Heart left ventricle (tissue), 16 donors: ENCODE measurements at regions not wholly inside any gene's neighbourhood (a gene's known extent, or its start where the extent isn't known, plus 50 kb on each side); places are given as distances from the start of the nearest gene placed in this dataset.
"Not testable (repeated sequence)": the region's sequence is repeated elsewhere in the genome, so short reads cannot be mapped to it uniquely, and the experiment has no call there.

Experiments used
- ATAC-seq, 4 donors: fragments of 200-7000 bp; cut with Tn5 transposase; one replicate each; pipeline ENCODE4 v1.9.1; 2020 to 2022; ENCODE audit warnings: moderate library complexity in 4 of 4, mild to moderate bottlenecking in 3 of 4, moderate number of reproducible peaks in 1 of 4
- DNase-seq, 5 donors: peaks; one replicate each; pipeline ENCODE4 v3.0.0-alpha.2; 2020
- H3K27ac ChIP-seq, 12 donors: fragments of 200-600 bp; sonication (generic) in 4 of 12; one replicate each; pipeline versions ENCODE4 v1.5.0 to v1.8.0; 2016 to 2022; ENCODE audit warnings: mild to moderate bottlenecking in 2 of 12
- H3K27me3 ChIP-seq, 9 donors: fragments of 200-600 bp; sonication (generic) in 2 of 9; one replicate each; pipeline versions ENCODE4 v1.5.1 to v1.8.0; 2016 to 2022; ENCODE audit warnings: mild to moderate bottlenecking in 3 of 9
- H3K36me3 ChIP-seq, 9 donors: fragments of 200-600 bp; sonication (generic) in 2 of 9; one replicate each; pipeline versions ENCODE4 v1.5.0 to v1.8.0; 2018 to 2022; ENCODE audit warnings: mild to moderate bottlenecking in 2 of 9
- H3K4me1 ChIP-seq, 12 donors: fragments of 200-600 bp; sonication (generic) in 4 of 12; one replicate each; pipeline versions ENCODE4 v1.5.0 to v1.8.0; 2016 to 2022; ENCODE audit warnings: mild to moderate bottlenecking in 3 of 12
- H3K4me3 ChIP-seq, 12 donors: fragments of 200-600 bp; sonication (generic) in 4 of 12; one replicate each; pipeline versions ENCODE4 v1.5.0 to v1.8.0; 2017 to 2022; ENCODE audit warnings: mild to moderate bottlenecking in 9 of 12, moderate library complexity in 4 of 12
- H3K9me3 ChIP-seq, 12 donors: fragments of 200-600 bp; sonication (generic) in 4 of 12; one replicate each; pipeline versions ENCODE4 v1.5.0 to v1.8.0; 2016 to 2022; ENCODE audit warnings: mild to moderate bottlenecking in 1 of 12
- CTCF ChIP-seq, 12 donors: fragments of 200-600 bp; sonication (generic) in 4 of 12; IDR thresholded peaks; one replicate each; pipeline versions ENCODE4 v1.5.0 to v1.8.0; 2018 to 2022; ENCODE audit warnings: antibody characterized with exemption in 12 of 12, mild to moderate bottlenecking in 5 of 12
- POLR2A ChIP-seq, 2 donors: fragments of 450-650 bp; IDR thresholded peaks; one replicate each; pipeline ENCODE4 v1.6.1; 2017; ENCODE audit warnings: antibody characterized with exemption in 2 of 2, mild to moderate bottlenecking in 2 of 2, moderate library complexity in 2 of 2
- WGBS, 4 donors: extraction: QIAGEN DNeasy Blood & Tissue Kit in 2 of 4; methylation state at CpG; one replicate each; pipeline versions ENCODE4 v1.1.5 to v1.1.7; 2013 to 2018; 5-methylcytosine and 5-hydroxymethylcytosine counted together
- intact Hi-C, 10 donors: fragments of 100-400 bp; cut with DNase I; formaldehyde crosslinking; loops; one replicate each; pipeline versions ENCODE4 v1.11.1 to v1.14.2; 2022
- donor health status: ischemic (EF 13 %, LVEDD 7.1; RV severe dilation, severe dysfunction).
- donor health status: healthy with polysubstance abuse.
- donor health status: DM: no; HTN: yes; CAD: no.
- donor health status: DM: no; HTN: no; CAD: no.
- donor health status: ischemic (EF 25% LVEDD 6.9; RV normal size, moderate dysfunction).
- donor health status: ischemic (EF 25% LVEDD 5.7; RV mildly dilated, moderate dysfunction).
- donor health status: healthy.
- donor health status: DM: yes; HTN: yes; CAD: no.
- donor health status: ischemic (EF 35%, LVEDD 5.7; RV mildly dilated, moderate dysfunction).
- donor health status: nonischemic (EF 11% LVEDD 7.7; RV severe dilation, severe dysfunction).
- donor health status: DM: yes; HTN: yes; CAD: no.
- donor health status: PGD.
- donor health status: ischemic (EF 29% LVEDD 5.4; RV normal size, mild dysfunction).
- donor health status: nonischemic (EF 23%, LVEDD 6.1; RV moderate dilation, normal function).

- intact Hi-C loops = no loop called here
- no peaks in the 10 kb centered on the region for H3K9me3 ChIP-seq
- DNase-seq (no peak), ATAC-seq (no peak)
- no peak for TF ChIP-seq POLR2A (IDR thresholded peaks at IDR 0.05)
- no peak for TF ChIP-seq CTCF (IDR thresholded peaks at IDR 0.05)
- H3K27me3 ChIP-seq = no peaks in the 10 kb centered on the region
- H3K4me3 ChIP-seq = no peak overlapping the region
- H3K4me1 ChIP-seq = peaks cover 0 to 9% (median 0%) of the 10 kb centered on the region in 12 donors
- WGBS, 4 donors = 79 to 84% (median 81%) methylated on average over 4 of the region's 4 CpGs
- H3K27ac ChIP-seq = no peak overlapping the region
- H3K36me3 ChIP-seq = no peaks in the 10 kb centered on the region
Observed at GRCh38 chr12:23262670-23263069, 637.7 kb downstream of the ETNK1 start.

GRCh38 chr12:23277831-23278230 lies 652.9 kb downstream of the ETNK1 start:
- Histone ChIP-seq H3K9me3 (peaks cover 0 to 14% (median 0%) of the 10 kb centered on the region in 12 donors), H3K27me3 (no peaks in the 10 kb centered on the region), H3K4me3 (no peak overlapping the region), H3K27ac (no peak overlapping the region), H3K36me3 (no peaks in the 10 kb centered on the region), H3K4me1 (no peaks in the 10 kb centered on the region)
- intact Hi-C loops = no loop called here
- 63 to 74% (median 68%) methylated on average over 1 of the region's 1 CpG for WGBS, 4 donors
- no peak for TF ChIP-seq CTCF (IDR thresholded peaks at IDR 0.05)
- no peak for TF ChIP-seq POLR2A (IDR thresholded peaks at IDR 0.05)
- DNase-seq (no peak), ATAC-seq (no peak)

GRCh38 chr12:23281295-23281694 lies 656.3 kb downstream of the ETNK1 start:
- DNase-seq (no peak), ATAC-seq (no peak)
- Histone ChIP-seq H3K4me3 (no peak overlapping the region), H3K27me3 (no peaks in the 10 kb centered on the region), H3K36me3 (no peaks in the 10 kb centered on the region), H3K27ac (no peak overlapping the region), H3K4me1 (no peaks in the 10 kb centered on the region), H3K9me3 (peaks cover 0 to 11% (median 0%) of the 10 kb centered on the region in 12 donors)
- intact Hi-C loops = no loop called here
- 87 to 93% (median 92%) methylated on average over 4 of the region's 4 CpGs for WGBS, 4 donors
- no peak for TF ChIP-seq CTCF (IDR thresholded peaks at IDR 0.05)
- no peak for TF ChIP-seq POLR2A (IDR thresholded peaks at IDR 0.05)

- ATAC-seq (no peak), DNase-seq (no peak)
- H3K4me3 ChIP-seq = no peak overlapping the region
- no peak overlapping the region for H3K27ac ChIP-seq
- H3K9me3 ChIP-seq = peaks cover 0 to 11% (median 0%) of the 10 kb centered on the region in 12 donors
- H3K27me3 ChIP-seq = no peaks in the 10 kb centered on the region
- intact Hi-C loops = no loop called here
- H3K36me3 ChIP-seq = no peaks in the 10 kb centered on the region
- no peak for TF ChIP-seq CTCF (IDR thresholded peaks at IDR 0.05)
- no peak for TF ChIP-seq POLR2A (IDR thresholded peaks at IDR 0.05)
- no peaks in the 10 kb centered on the region for H3K4me1 ChIP-seq
Observed at GRCh38 chr12:23282701-23283100, 657.7 kb downstream of the ETNK1 start.

GRCh38 chr12:23285764-23286530 lies 661.0 kb downstream of the ETNK1 start:
- H3K4me1 ChIP-seq = not testable (repeated sequence)
- 91 to 93% (median 93%) methylated on average over 41 to 57 of the region's 57 CpGs for WGBS, 4 donors

More at GRCh38 chr12:23285764-23286530, 661.0 kb downstream of the ETNK1 start:
- DNase-seq = peak in 1 of 5 donors; percentile 55
- peaks cover 0 to 11% (median 0%) of the 10 kb centered on the region in 12 donors for H3K9me3 ChIP-seq
- intact Hi-C loops, H3K27me3 ChIP-seq, H3K27ac ChIP-seq, ATAC-seq, H3K4me3 ChIP-seq, H3K36me3 ChIP-seq: not testable (repeated sequence)
